GM23338 (cell line): ENCODE measurements at regions not wholly inside any gene's neighbourhood (a gene's known extent, or its start where the extent isn't known, plus 50 kb on each side); places are given as distances from the start of the nearest gene placed in this dataset.

ENCODE experiments used
- ATAC-seq: fragments of 200-7000 bp; cut with Tn5 transposase; 3 replicates; pipeline ENCODE4 v1.9.1; 2020
- DNase-seq: peaks from one replicate; pipeline ENCODE4 v3.0.0-alpha.2; 2015; ENCODE audit warnings: low spot score
- H2AFZ ChIP-seq: fragments of 200-600 bp; sonication (generic); 2 replicates; pipeline ENCODE4 v1.8.0; 2016; ENCODE audit warnings: antibody characterized with exemption, mild to moderate bottlenecking, moderate library complexity
- H3F3A ChIP-seq: fragments of 200-600 bp; sonication (generic); replicated peaks from 2 replicates; pipeline ENCODE4 v1.8.0; 2017; ENCODE audit warnings: antibody characterized with exemption, mixed run types, low read depth
- H3K27ac ChIP-seq: fragments of 200-600 bp; sonication (generic); 2 replicates; pipeline ENCODE4 v1.6.1; 2016; ENCODE audit warnings: low read depth
- H3K27me3 ChIP-seq: fragments of 200-600 bp; sonication (generic); 2 replicates; pipeline ENCODE4 v1.8.0; 2016; ENCODE audit warnings: mild to moderate bottlenecking, mixed run types, moderate library complexity; ENCODE audit not compliant: insufficient read depth
- H3K36me3 ChIP-seq: fragments of 200-600 bp; sonication (generic); 2 replicates; pipeline ENCODE4 v1.8.0; 2016; ENCODE audit warnings: mild to moderate bottlenecking; ENCODE audit not compliant: insufficient read depth
- H3K4me1 ChIP-seq: fragments of 200-600 bp; sonication (generic); 2 replicates; pipeline ENCODE4 v1.8.0; 2016; ENCODE audit warnings: mild to moderate bottlenecking, moderate library complexity; ENCODE audit not compliant: insufficient read depth
- H3K4me2 ChIP-seq: fragments of 200-600 bp; sonication (generic); 2 replicates; pipeline ENCODE4 v1.7.1; 2017; ENCODE audit warnings: mixed run types
- H3K4me3 ChIP-seq: fragments of 200-600 bp; sonication (generic); 2 replicates; pipeline ENCODE4 v1.6.1; 2016; ENCODE audit warnings: mixed run types
- H3K79me2 ChIP-seq: fragments of 200-600 bp; sonication (generic); replicated peaks from 2 replicates; pipeline ENCODE4 v1.8.0; 2017; ENCODE audit warnings: mild to moderate bottlenecking; ENCODE audit not compliant: insufficient read depth
- H3K9me2 ChIP-seq: fragments of 200-600 bp; sonication (generic); 2 replicates; pipeline ENCODE4 v1.8.0; 2017; ENCODE audit not compliant: insufficient read depth
- H4K20me1 ChIP-seq: fragments of 200-600 bp; sonication (generic); replicated peaks from 2 replicates; pipeline ENCODE4 v1.8.0; 2017; ENCODE audit warnings: mild to moderate bottlenecking; ENCODE audit not compliant: insufficient read depth
- H3K27ac Mint-ChIP-seq: 2 replicates; pipeline ENCODE4 v1.8.0; 2020; ENCODE audit warnings: inconsistent platforms, mild to moderate bottlenecking, moderate library complexity, mixed read lengths
- H3K27me3 Mint-ChIP-seq: 3 replicates; pipeline ENCODE4 v1.8.0; 2022; ENCODE audit warnings: low read depth, mild to moderate bottlenecking, moderate library complexity, mixed read lengths, inconsistent platforms; ENCODE audit not compliant: insufficient read depth, poor library complexity
- H3K36me3 Mint-ChIP-seq: 3 replicates; pipeline ENCODE4 v1.8.0; 2021; ENCODE audit warnings: low read depth, mild to moderate bottlenecking, inconsistent platforms, moderate library complexity, mixed read lengths
- H3K4me1 Mint-ChIP-seq: 3 replicates; pipeline ENCODE4 v1.8.0; 2020; ENCODE audit warnings: mild to moderate bottlenecking, inconsistent platforms, mixed read lengths
- H3K4me3 Mint-ChIP-seq: 3 replicates; pipeline ENCODE4 v1.8.0; 2021; ENCODE audit warnings: moderate library complexity, mild to moderate bottlenecking, inconsistent platforms, mixed read lengths
- H3K9me3 Mint-ChIP-seq: 3 replicates; pipeline ENCODE4 v1.8.0; 2020; ENCODE audit warnings: moderate library complexity, mild to moderate bottlenecking, inconsistent platforms, mixed read lengths
- CREB1 ChIP-seq: fragments of 250-450 bp; sonication (Bioruptor Pico); IDR thresholded peaks from 2 replicates; pipeline ENCODE4 v1.5.0; 2020; ENCODE audit warnings: low read depth, mild to moderate bottlenecking, moderate library complexity
- EZH2phosphoT487 ChIP-seq: fragments of 200-600 bp; sonication (generic); IDR thresholded peaks from one replicate; pipeline ENCODE4 v1.8.1; 2018; ENCODE audit warnings: antibody characterized with exemption; ENCODE audit not compliant: unreplicated experiment
- JUNB ChIP-seq: IDR thresholded peaks from one replicate; pipeline ENCODE4 v1.6.1; 2016; ENCODE audit warnings: antibody characterized with exemption; ENCODE audit not compliant: unreplicated experiment
- NANOG ChIP-seq: IDR thresholded peaks from 2 replicates; pipeline ENCODE4 v1.6.1; 2016; ENCODE audit warnings: antibody characterized with exemption, borderline replicate concordance
- STAT1 ChIP-seq: IDR thresholded peaks from one replicate; pipeline ENCODE4 v1.6.1; 2016; ENCODE audit warnings: antibody characterized with exemption; ENCODE audit not compliant: unreplicated experiment
- ZNF114 ChIP-seq: fragments of 250-450 bp; sonication (Bioruptor Pico); IDR thresholded peaks from 2 replicates; pipeline ENCODE4 v1.5.0; 2020; ENCODE audit warnings: mild to moderate bottlenecking, moderate library complexity
- TF ChIP-seq, protein P1 (sequence below): IDR thresholded peaks from 2 replicates; pipeline ENCODE4 v1.6.1; 2016; ENCODE audit warnings: antibody characterized with exemption
- TF ChIP-seq, protein P2 (sequence below), 2 experiments: fragments of 200-600 bp in 1 of 2; sonication (generic) in 1 of 2; conservative IDR thresholded peaks; 2 replicates each; pipeline versions ENCODE4 v1.5.1 to v1.6.1; 2016 to 2017; ENCODE audit warnings: antibody characterized with exemption in 2 of 2, low read depth in 2 of 2, mild to moderate bottlenecking in 2 of 2, moderate library complexity in 1 of 2
- TF ChIP-seq, protein P3 (sequence below): IDR thresholded peaks from one replicate; pipeline ENCODE4 v1.6.1; 2018; ENCODE audit warnings: antibody characterized with exemption; ENCODE audit not compliant: unreplicated experiment
- TF ChIP-seq, protein P4 (sequence below): fragments of 250-450 bp; sonication (Bioruptor Pico); IDR thresholded peaks from 2 replicates; pipeline ENCODE4 v1.5.0; 2020; ENCODE audit warnings: mild to moderate bottlenecking, moderate library complexity

DNA sequence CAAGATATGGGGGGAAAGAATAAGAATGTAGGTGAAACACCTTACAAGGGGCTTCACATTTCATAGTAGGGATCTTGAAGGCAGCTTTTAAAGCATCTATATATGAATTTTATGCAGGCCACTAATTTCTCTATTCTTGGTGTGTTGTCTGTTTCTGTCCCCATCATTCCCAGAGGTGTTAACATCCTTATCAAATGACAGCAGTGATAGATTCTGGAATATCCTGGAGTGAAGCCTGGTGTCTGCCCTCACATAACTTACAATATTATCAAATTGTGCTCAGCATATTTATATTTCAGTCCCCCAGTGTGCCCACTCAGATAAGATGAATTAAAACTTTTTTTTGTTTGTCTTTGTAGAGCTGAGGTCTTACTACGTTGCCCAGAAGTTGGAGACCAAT is 486.2 kb downstream of the EPHA4 start (continued):
- TF ChIP-seq NANOG = no peak
- no peak for TF ChIP-seq ZNF114 (CRISPR knock-in tag)
- TF ChIP-seq EZH2phosphoT487 = no peak
- TF ChIP-seq, protein P1, sequence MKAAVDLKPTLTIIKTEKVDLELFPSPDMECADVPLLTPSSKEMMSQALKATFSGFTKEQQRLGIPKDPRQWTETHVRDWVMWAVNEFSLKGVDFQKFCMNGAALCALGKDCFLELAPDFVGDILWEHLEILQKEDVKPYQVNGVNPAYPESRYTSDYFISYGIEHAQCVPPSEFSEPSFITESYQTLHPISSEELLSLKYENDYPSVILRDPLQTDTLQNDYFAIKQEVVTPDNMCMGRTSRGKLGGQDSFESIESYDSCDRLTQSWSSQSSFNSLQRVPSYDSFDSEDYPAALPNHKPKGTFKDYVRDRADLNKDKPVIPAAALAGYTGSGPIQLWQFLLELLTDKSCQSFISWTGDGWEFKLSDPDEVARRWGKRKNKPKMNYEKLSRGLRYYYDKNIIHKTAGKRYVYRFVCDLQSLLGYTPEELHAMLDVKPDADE = no peak
- no peak for TF ChIP-seq STAT1
- TF ChIP-seq, protein P2, sequence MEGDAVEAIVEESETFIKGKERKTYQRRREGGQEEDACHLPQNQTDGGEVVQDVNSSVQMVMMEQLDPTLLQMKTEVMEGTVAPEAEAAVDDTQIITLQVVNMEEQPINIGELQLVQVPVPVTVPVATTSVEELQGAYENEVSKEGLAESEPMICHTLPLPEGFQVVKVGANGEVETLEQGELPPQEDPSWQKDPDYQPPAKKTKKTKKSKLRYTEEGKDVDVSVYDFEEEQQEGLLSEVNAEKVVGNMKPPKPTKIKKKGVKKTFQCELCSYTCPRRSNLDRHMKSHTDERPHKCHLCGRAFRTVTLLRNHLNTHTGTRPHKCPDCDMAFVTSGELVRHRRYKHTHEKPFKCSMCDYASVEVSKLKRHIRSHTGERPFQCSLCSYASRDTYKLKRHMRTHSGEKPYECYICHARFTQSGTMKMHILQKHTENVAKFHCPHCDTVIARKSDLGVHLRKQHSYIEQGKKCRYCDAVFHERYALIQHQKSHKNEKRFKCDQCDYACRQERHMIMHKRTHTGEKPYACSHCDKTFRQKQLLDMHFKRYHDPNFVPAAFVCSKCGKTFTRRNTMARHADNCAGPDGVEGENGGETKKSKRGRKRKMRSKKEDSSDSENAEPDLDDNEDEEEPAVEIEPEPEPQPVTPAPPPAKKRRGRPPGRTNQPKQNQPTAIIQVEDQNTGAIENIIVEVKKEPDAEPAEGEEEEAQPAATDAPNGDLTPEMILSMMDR (conservative IDR thresholded peaks at IDR 0.05; ENCODE audit: low read depth in 2 of 2) = no peak
- TF ChIP-seq JUNB = no peak
- TF ChIP-seq CREB1 (CRISPR knock-in tag) = no peak

DNA sequence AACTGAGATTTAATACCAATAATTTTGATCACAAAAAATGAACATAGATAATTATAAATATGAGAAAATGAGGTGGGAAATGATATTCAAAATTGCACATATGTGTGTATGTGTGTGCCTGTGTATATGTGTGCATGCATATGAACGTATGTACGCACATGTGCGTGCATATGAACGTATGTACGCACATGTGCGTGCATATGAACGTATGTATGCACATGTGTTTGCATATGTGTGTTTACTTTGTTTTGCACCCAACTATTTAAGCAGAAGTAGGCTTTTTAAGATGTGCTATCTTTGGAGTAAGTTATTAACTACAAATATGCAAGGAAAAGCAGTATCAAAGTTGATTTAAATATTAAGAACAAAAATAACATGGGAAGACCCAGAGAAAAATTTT is 484.3 kb downstream of the EPHA4 start:
- Mint-ChIP-seq H3K27ac (no peak overlapping the region), H3K4me3 (no peak overlapping the region), H3K4me1 (no peaks in the 10 kb centered on the region), H3K36me3 (no peaks in the 10 kb centered on the region; the same call in 2 of the 3 replicates), H3K27me3 (peaks cover 1% of the 10 kb centered on the region), H3K9me3 (peaks cover 2% of the 10 kb centered on the region; the same call in 1 of the 3 replicates)
- Histone ChIP-seq H3K79me2 (no peaks in the 10 kb centered on the region), H3F3A (no peaks in the 10 kb centered on the region), H3K4me2 (no peak overlapping the region), H3K4me3 (no peak overlapping the region), H3K9me2 (no peaks in the 10 kb centered on the region), H4K20me1 (no peaks in the 10 kb centered on the region), H3K27me3 (no peaks in the 10 kb centered on the region), H3K4me1 (no peaks in the 10 kb centered on the region), H2AFZ (no peak overlapping the region), H3K27ac (no peak overlapping the region), H3K36me3 (no peaks in the 10 kb centered on the region)
- TF ChIP-seq ZNF114 (CRISPR knock-in tag) = no peak
- TF ChIP-seq, protein P2 (conservative IDR thresholded peaks at IDR 0.05; ENCODE audit: low read depth in 2 of 2) = no peak
- no peak for TF ChIP-seq CREB1 (CRISPR knock-in tag)
- TF ChIP-seq, protein P3, sequence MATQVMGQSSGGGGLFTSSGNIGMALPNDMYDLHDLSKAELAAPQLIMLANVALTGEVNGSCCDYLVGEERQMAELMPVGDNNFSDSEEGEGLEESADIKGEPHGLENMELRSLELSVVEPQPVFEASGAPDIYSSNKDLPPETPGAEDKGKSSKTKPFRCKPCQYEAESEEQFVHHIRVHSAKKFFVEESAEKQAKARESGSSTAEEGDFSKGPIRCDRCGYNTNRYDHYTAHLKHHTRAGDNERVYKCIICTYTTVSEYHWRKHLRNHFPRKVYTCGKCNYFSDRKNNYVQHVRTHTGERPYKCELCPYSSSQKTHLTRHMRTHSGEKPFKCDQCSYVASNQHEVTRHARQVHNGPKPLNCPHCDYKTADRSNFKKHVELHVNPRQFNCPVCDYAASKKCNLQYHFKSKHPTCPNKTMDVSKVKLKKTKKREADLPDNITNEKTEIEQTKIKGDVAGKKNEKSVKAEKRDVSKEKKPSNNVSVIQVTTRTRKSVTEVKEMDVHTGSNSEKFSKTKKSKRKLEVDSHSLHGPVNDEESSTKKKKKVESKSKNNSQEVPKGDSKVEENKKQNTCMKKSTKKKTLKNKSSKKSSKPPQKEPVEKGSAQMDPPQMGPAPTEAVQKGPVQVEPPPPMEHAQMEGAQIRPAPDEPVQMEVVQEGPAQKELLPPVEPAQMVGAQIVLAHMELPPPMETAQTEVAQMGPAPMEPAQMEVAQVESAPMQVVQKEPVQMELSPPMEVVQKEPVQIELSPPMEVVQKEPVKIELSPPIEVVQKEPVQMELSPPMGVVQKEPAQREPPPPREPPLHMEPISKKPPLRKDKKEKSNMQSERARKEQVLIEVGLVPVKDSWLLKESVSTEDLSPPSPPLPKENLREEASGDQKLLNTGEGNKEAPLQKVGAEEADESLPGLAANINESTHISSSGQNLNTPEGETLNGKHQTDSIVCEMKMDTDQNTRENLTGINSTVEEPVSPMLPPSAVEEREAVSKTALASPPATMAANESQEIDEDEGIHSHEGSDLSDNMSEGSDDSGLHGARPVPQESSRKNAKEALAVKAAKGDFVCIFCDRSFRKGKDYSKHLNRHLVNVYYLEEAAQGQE = no peak
- no peak for TF ChIP-seq EZH2phosphoT487
- TF ChIP-seq NANOG = no peak
- TF ChIP-seq STAT1 = no peak
- TF ChIP-seq, protein P4, sequence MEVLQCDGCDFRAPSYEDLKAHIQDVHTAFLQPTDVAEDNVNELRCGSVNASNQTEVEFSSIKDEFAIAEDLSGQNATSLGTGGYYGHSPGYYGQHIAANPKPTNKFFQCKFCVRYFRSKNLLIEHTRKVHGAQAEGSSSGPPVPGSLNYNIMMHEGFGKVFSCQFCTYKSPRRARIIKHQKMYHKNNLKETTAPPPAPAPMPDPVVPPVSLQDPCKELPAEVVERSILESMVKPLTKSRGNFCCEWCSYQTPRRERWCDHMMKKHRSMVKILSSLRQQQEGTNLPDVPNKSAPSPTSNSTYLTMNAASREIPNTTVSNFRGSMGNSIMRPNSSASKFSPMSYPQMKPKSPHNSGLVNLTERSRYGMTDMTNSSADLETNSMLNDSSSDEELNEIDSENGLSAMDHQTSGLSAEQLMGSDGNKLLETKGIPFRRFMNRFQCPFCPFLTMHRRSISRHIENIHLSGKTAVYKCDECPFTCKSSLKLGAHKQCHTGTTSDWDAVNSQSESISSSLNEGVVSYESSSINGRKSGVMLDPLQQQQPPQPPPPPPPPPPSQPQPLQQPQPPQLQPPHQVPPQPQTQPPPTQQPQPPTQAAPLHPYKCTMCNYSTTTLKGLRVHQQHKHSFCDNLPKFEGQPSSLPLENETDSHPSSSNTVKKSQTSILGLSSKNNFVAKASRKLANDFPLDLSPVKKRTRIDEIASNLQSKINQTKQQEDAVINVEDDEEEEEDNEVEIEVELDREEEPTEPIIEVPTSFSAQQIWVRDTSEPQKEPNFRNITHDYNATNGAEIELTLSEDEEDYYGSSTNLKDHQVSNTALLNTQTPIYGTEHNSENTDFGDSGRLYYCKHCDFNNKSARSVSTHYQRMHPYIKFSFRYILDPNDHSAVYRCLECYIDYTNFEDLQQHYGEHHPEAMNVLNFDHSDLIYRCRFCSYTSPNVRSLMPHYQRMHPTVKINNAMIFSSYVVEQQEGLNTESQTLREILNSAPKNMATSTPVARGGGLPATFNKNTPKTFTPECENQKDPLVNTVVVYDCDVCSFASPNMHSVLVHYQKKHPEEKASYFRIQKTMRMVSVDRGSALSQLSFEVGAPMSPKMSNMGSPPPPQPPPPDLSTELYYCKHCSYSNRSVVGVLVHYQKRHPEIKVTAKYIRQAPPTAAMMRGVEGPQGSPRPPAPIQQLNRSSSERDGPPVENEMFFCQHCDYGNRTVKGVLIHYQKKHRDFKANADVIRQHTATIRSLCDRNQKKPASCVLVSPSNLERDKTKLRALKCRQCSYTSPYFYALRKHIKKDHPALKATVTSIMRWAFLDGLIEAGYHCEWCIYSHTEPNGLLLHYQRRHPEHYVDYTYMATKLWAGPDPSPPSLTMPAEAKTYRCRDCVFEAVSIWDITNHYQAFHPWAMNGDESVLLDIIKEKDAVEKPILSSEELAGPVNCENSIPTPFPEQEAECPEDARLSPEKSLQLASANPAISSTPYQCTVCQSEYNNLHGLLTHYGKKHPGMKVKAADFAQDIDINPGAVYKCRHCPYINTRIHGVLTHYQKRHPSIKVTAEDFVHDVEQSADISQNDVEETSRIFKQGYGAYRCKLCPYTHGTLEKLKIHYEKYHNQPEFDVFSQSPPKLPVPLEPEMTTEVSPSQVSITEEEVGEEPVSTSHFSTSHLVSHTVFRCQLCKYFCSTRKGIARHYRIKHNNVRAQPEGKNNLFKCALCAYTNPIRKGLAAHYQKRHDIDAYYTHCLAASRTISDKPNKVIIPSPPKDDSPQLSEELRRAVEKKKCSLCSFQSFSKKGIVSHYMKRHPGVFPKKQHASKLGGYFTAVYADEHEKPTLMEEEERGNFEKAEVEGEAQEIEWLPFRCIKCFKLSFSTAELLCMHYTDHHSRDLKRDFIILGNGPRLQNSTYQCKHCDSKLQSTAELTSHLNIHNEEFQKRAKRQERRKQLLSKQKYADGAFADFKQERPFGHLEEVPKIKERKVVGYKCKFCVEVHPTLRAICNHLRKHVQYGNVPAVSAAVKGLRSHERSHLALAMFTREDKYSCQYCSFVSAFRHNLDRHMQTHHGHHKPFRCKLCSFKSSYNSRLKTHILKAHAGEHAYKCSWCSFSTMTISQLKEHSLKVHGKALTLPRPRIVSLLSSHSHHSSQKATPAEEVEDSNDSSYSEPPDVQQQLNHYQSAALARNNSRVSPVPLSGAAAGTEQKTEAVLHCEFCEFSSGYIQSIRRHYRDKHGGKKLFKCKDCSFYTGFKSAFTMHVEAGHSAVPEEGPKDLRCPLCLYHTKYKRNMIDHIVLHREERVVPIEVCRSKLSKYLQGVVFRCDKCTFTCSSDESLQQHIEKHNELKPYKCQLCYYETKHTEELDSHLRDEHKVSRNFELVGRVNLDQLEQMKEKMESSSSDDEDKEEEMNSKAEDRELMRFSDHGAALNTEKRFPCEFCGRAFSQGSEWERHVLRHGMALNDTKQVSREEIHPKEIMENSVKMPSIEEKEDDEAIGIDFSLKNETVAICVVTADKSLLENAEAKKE (CRISPR knock-in tag) = no peak
- ATAC-seq (no peak), DNase-seq (no peak)
